A549 (cell line): ENCODE measurements at regions not wholly inside any gene's neighbourhood (a gene's known extent, or its start where the extent isn't known, plus 50 kb on each side); places are given as distances from the start of the nearest gene placed in this dataset.

ENCODE experiments used
- BHLHE40 ChIP-seq: IDR thresholded peaks from 2 replicates; pipeline ENCODE4 v1.6.1; 2012; ENCODE audit warnings: low read depth, low read length, inconsistent platforms
- EHMT2 ChIP-seq: fragments of 200-600 bp; sonication (generic); IDR thresholded peaks from 2 replicates; pipeline ENCODE4 v1.6.1; 2016; ENCODE audit warnings: antibody characterized with exemption, low read depth, mild to moderate bottlenecking, moderate library complexity
- ELK1 ChIP-seq: fragments of 150-350 bp; IDR thresholded peaks from 2 replicates; pipeline ENCODE4 v1.6.1; 2014; ENCODE audit warnings: low read depth, mild to moderate bottlenecking, low read length
- ESRRA ChIP-seq: fragments of 150-350 bp; IDR thresholded peaks from 2 replicates; pipeline ENCODE4 v1.6.1; 2014; ENCODE audit warnings: mild to moderate bottlenecking, low read length, borderline replicate concordance
- HOXB5 ChIP-seq: fragments of 250-450 bp; sonication (Bioruptor Pico); IDR thresholded peaks from 2 replicates; pipeline ENCODE4 v1.5.0; 2020; ENCODE audit warnings: mild to moderate bottlenecking, moderate library complexity
- MAFK ChIP-seq: fragments of 450-650 bp; IDR thresholded peaks from 2 replicates; pipeline ENCODE4 v1.6.1; 2014; ENCODE audit not compliant: partially characterized antibody
- PHF8 ChIP-seq: fragments of 200-600 bp; sonication (generic); IDR thresholded peaks from 2 replicates; pipeline ENCODE4 v1.6.1; 2016; ENCODE audit warnings: low read depth, mild to moderate bottlenecking, antibody characterized with exemption, moderate library complexity, borderline replicate concordance
- POLR2AphosphoS2 ChIP-seq: conservative IDR thresholded peaks from 2 replicates; pipeline ENCODE4 v1.6.1; 2012; ENCODE audit warnings: low read length, improper control_type of control experiment, inconsistent platforms
- RFX5 ChIP-seq: fragments of 450-650 bp; IDR thresholded peaks from 2 replicates; pipeline ENCODE4 v1.7.1; 2014; ENCODE audit warnings: antibody characterized with exemption, mild to moderate bottlenecking, moderate library complexity
- ZC3H11A ChIP-seq: fragments of 450-650 bp; IDR thresholded peaks from 2 replicates; pipeline ENCODE4 v1.6.1; 2014; ENCODE audit warnings: antibody characterized with exemption, mild to moderate bottlenecking
- TF ChIP-seq, protein P1 (sequence below): fragments of >200 bp; sonication (Bioruptor Twin); formaldehyde crosslinking; IDR thresholded peaks from 3 replicates; pipeline ENCODE4 v1.5.1; 2016

DNA sequence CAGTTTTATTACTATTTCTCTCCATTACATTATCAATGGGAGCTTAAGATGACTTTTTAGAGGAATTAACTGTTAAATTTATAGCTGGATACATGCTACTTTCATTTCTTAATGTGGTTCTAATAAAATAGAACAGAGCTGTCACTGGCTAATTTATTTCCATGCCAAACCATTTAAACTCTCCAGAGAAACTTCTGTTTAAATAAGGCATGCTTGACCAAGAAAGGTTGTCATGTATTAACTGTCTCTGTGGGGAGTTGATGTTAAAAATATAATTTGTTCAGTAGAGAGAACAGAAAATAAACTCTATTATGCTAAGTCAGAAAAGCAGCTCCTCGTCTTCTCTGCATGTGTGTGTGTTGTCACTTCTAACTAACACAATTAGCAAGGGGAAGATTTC, 447.4 kb downstream of the SLC16A7 start:
- TF ChIP-seq ZC3H11A (no peak), MAFK (no peak), ELK1 (no peak), EHMT2 (no peak), POLR2AphosphoS2 (no peak), RFX5 (no peak), PHF8 (no peak), BHLHE40 (no peak), HOXB5 (CRISPR knock-in tag) (no peak), ESRRA (no peak)
- TF ChIP-seq, protein P1, sequence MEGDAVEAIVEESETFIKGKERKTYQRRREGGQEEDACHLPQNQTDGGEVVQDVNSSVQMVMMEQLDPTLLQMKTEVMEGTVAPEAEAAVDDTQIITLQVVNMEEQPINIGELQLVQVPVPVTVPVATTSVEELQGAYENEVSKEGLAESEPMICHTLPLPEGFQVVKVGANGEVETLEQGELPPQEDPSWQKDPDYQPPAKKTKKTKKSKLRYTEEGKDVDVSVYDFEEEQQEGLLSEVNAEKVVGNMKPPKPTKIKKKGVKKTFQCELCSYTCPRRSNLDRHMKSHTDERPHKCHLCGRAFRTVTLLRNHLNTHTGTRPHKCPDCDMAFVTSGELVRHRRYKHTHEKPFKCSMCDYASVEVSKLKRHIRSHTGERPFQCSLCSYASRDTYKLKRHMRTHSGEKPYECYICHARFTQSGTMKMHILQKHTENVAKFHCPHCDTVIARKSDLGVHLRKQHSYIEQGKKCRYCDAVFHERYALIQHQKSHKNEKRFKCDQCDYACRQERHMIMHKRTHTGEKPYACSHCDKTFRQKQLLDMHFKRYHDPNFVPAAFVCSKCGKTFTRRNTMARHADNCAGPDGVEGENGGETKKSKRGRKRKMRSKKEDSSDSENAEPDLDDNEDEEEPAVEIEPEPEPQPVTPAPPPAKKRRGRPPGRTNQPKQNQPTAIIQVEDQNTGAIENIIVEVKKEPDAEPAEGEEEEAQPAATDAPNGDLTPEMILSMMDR = no peak
